SIG-M5 treated with dmso at 0.1 percent for 504 hours (cell line): ENCODE measurements at regions not wholly inside any gene's neighbourhood (a gene's known extent, or its start where the extent isn't known, plus 50 kb on each side); places are given as distances from the start of the nearest gene placed in this dataset.

Experiments used
- DNase-seq: peaks from one replicate; lab custom pipeline; 2025; ENCODE audit not compliant: unreplicated experiment; lab: John Stamatoyannopoulos, UW

- DNase-seq = no peak
These were observed 460.7 kb downstream of the NOVA1 start for GRCh38 chr14:26137161-26137560.

DNA sequence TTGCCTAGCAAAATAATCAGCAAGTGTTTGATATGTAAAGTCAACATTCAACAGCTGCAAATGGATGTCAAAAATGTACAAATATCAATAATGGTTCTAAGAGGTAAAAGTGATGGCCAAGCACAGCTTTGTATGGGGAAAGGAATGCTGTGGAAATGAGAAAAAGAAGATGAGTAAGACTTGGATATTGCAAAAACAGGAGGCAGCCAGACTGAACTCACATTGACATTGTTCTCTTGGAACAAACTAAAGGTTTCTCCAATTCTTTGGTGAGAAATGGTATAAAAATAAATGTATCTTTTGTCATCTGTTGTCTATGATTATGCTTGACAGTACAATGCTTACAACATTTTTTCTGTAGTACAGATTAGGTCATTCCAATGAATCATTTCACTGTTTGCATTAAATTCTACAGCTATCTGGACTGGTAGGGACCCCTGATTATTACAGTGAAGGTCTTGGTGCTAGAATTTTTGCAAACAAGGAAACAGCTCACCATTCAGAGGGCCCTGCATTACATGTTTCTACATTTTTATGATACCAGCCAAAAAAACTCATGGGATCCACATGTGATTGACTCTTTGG is 465.7 kb downstream of the NOVA1 start:
- DNase-seq = no peak

DNA sequence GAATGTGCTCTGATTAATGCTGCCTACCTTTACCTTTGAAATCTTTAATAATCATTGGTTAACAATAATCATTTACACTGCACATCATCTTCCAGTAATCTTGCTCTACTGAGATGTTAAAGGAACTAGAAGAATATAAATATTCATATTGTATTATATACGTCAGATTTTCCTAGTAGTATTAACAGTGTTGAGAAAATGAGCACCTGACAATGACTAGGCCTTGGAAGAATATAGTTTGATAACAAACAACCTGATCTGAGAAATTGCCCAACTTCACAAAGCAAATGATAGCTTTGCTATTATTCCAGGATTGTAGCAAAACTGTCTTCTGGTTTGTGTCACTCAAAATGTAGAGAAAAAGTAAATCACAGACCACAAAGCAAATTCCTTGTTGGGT is 467.1 kb downstream of the NOVA1 start:
- DNase-seq = no peak

GRCh38 chr14:26128931-26129671 is 468.7 kb downstream of the NOVA1 start:
- DNase-seq = no peak

DNA sequence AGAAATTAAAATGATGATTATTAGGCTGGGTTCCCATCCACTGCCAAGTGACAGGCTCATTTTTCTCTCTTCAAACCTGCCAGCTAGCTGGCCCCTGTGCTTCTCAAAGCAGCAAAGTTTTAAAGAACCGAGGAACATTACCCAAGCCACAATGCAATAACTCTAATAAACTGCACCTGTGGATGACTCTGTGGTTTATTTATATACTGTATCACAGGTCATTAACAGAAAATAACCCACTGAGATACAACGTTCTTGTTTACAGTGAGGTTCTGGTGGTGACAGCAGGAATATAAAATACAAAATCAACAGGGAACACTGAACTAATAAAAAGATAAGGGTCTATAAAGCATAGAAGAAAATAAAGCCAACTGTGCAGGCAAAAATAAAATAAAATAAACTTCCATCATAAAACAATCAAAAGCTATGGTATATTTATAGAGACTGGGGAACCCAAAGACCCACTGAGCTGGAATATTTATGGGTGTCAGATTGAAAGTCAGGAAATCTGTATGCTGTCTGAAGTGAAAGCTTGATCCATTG is 472.9 kb downstream of the NOVA1 start:
- DNase-seq = no peak

DNA sequence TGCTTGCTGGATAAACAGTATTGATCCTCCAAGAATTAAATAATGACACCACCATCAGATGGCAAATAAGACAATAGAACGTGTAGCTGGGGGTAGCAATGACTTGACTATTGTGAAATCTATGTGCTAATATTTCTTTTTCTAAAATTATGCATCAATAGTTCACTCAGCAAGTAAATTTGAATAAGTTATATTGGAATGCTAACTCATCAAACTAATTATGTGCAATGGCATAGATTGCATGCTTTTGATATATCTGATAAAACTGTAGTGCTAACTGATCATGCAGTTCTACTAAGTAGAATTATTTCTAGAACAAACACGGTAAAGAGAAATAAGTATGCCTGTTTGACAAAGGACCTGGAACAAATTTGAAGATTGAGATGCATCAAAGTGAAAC is 474.4 kb downstream of the NOVA1 start:
- no peak for DNase-seq

DNA sequence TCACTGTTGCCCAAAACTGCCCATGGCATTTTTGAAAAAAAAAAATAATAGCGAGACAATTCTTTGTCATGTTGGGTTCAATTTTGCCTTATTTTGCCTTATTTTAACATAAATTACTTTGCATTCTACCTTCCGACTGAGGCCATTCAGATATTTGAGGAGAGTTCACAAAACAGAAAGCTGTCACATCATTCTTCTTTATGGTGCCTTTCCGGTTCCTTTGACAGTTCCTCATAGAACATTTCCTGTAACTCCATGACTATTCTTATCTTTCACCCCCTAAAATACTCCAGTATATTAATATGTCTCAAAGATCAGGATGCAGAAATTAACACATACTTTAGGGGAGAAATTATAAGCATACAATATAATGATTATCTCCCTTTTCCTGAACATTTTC is 476.7 kb downstream of the NOVA1 start:
- DNase-seq = no peak

DNA sequence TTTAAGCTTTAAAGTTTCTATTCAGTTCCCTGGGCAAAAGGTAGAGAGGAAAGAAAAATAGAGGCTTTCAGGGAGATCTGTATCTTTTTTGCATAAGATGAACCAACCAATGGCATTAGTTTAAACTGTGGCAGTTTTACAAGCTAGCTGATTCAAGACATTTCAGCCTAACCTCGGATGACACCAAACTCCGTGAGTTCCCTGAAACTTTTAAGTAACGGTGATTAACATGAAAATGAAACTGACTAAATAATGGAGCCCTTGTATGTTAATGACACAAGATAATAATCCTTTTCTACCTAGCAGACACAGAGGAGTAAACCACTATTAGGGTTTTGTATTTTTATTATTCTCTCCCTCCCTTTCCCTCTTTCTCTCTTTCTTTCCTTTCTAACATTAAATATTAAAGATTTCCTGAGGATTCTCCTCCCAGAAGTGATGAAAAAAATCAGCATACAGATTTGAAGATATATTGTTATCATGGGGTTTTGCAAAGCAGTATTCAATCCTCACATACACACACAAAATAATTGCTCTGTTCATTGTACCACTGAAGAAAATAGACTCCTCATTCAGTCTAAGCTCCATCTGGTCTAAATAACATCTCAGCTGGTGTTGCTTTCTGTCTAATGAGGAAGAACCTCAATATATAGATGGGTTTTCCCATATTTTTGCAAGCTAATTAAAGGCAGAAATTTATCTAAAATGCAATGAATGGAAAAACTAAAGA is 483.8 kb downstream of the NOVA1 start:
- DNase-seq = no peak

GRCh38 chr14:26104717-26105116 is 493.1 kb downstream of the NOVA1 start:
- DNase-seq = no peak

GRCh38 chr14:26097852-26098251 is 500.0 kb downstream of the NOVA1 start:
- DNase-seq = no peak

- DNase-seq = no peak
These were observed 509.6 kb downstream of the NOVA1 start for GRCh38 chr14:26088275-26088674.

DNA sequence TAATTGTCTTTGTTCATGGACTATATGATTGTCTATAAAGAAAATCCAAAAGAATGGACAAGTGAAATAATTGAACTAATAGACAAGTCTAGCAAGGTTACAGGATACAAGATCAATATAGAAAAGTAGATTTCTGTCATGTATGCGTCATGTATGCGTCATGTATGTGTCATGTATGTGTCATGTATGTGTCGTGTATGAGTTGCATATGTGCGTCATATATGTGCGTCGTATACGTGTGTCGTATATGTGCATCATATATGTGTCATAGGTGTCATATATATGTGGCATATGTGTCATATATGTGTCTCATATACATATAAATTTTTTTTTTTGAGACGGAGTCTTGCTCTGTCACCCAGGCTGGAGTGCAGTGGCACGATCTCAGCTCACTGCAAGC is 516.8 kb downstream of the NOVA1 start:
- DNase-seq = no peak

DNA sequence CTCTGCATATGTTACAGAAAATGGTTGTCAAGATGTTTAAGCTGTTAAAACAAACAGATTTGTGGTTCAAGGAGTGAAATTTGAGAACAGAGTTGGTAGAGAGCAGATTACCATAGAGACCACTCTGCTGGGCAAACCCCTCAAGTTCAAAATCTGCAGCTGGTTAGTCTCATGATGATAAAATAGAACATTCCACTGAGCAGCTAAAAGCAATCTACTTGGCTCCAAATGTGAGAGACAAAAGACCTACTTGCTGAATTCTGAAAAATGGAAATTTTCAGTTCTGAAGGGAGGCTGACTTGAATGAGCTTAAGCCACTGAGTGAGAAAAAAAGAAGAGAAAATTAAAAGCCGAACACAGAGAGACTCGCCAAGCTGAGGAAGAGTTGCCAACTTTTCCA is 519.3 kb downstream of the NOVA1 start:
- DNase-seq = no peak

DNA sequence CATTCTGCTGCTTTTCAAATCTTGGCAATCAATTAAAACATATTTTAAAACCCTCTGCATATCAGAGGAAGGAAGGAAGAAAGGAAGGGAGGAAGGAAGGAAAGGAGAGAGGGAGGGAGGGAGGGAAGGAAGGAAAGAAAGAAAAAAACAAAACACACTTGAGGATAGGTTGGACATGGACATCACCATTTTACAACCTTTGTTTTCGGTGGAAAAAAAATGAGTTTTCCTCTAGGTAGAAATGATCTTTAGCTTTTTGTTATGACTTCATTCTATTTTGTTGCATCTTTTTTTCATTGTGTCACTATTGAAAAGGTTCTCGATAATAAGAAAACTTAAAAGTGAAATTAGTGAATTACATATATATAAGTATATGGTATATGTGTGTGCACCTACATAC is 522.9 kb downstream of the NOVA1 start:
- no peak for DNase-seq

DNA sequence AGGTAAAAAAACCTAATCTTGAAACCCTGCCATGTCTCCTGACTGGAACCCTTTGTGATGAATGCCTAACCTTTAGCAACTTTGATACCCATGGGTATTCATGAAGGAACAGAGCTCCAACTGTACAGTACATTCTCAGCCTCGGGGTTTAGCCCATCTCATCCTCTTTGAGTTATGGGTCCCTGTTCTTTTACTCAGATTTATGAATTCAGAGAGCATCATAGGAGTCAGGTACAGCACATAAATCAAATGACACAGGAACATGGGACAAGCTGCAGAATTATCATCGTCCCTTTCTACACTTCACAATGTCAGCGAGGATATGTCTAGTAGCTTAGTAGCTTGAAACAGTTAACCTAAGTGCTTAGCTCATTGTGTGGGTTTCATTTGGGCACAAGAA is 527.4 kb downstream of the NOVA1 start:
- DNase-seq = no peak

- no peak for DNase-seq
These were observed 529.9 kb downstream of the NOVA1 start for GRCh38 chr14:26067786-26068459.

- DNase-seq = no peak
These were observed 530.5 kb downstream of the NOVA1 start for GRCh38 chr14:26067341-26067740.

GRCh38 chr14:26056036-26056616 is 541.7 kb downstream of the NOVA1 start:
- no peak for DNase-seq

DNA sequence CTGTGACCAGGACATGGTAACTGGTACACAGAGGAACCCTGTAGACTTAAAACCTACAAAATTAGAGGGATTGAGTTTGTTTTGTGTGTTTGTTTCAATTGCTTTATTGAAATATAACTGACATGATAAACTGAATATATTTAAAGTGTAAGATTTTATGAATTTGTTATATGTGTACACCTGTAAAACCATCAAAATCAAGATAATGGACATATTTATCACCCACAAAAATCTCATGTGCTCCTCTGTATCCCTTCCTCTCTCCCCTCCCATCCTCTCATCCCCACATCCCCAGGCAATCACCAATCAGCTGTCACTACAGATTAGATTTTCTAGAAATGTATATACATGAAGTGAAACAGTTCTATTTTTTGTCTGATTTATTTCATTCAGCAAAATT is 565.5 kb downstream of the NOVA1 start:
- no peak for DNase-seq

DNA sequence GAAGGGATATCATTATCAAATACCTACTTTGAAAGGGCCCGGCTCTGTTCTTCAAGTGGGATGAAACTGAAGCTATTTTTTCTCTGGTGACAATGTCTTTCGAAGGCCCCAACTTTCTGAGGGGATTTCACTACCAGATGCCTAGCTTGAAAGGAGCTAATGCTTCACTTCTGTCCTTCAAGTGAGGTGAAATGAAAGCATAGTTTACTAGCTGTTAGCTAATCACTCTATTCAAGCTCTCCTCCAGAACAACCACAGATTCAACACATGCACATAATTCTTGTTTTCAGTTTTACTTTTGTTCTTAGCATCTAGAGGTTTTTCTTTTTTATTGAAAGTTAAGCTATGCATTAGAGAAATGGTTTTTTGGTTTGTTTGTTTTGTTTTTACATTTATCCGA is 571.4 kb downstream of the NOVA1 start:
- DNase-seq = no peak

DNA sequence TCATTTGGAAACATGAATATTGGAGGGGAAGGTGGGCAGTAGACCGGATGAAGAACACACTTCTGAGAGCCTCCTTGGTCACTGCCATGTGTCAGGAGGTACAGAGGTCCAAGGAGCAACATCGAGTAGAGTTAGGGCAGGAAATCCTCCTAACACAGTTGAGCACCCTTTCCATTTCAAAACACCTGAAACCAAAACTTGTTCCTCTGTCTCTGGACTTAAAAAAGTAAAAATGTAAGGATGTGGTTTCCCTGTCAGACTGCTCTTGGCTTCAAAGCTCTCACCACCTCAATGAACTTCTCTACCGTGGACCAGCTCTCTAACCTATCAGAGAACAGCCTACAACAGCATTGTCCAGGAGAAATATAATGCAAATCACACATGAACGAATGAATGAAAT is 573.9 kb downstream of the NOVA1 start:
- no peak for DNase-seq
